H1 (cell line): ENCODE measurements at regions not wholly inside any gene's neighbourhood (a gene's known extent, or its start where the extent isn't known, plus 50 kb on each side); places are given as distances from the start of the nearest gene placed in this dataset.

ENCODE experiments used
- CTCF ChIA-PET: fragments of 300-600 bp; sonication (Branson Sonifier 250); formaldehyde crosslinking; loops from one replicate; lab custom pipeline; 2021; ENCODE audit not compliant: partially characterized antibody; lab: Charles Lee
- POLR2A ChIA-PET: fragments of 300-600 bp; sonication (Branson Sonifier 250); formaldehyde crosslinking; loops from one replicate; lab custom pipeline; 2021; ENCODE audit warnings: inconsistent platforms; ENCODE audit not compliant: partially characterized antibody; lab: Charles Lee
- DNase-seq, 2 experiments: peaks; one replicate each; pipeline versions ENCODE4 v3.0.0 to v3.0.0-alpha.2; 2010 to 2022; ENCODE audit warnings: low spot score in 2 of 2, low read depth in 1 of 2, mixed read lengths in 1 of 2
- FAIRE-seq: peaks from 2 replicates; lab custom pipeline; 2011; peaks lifted over from hg19 to GRCh38; lab: Jason Lieb, UNC
- H2AFZ ChIP-seq: 2 replicates; pipeline ENCODE4 v1.8.1; 2012; ENCODE audit warnings: low read length, inconsistent platforms
- H2AK5ac ChIP-seq: 2 replicates; pipeline ENCODE4 v1.6.1; 2013; ENCODE audit warnings: low read depth, low read length
- H2BK120ac ChIP-seq: replicated peaks from 2 replicates; pipeline ENCODE3; 2013; ENCODE audit warnings: low read depth, low read length, inconsistent platforms
- H2BK12ac ChIP-seq: 2 replicates; pipeline ENCODE4 v1.6.1; 2013; ENCODE audit warnings: low read depth, low read length
- H2BK15ac ChIP-seq: 2 replicates; pipeline ENCODE4 v1.6.1; 2013; ENCODE audit warnings: low read length
- H2BK20ac ChIP-seq: 2 replicates; pipeline ENCODE4 v1.6.1; 2013; ENCODE audit warnings: low read length
- H2BK5ac ChIP-seq: 2 replicates; pipeline ENCODE4 v1.6.1; 2013; ENCODE audit warnings: low read depth, low read length
- H3K14ac ChIP-seq: 2 replicates; pipeline ENCODE4 v1.6.1; 2013; ENCODE audit warnings: inconsistent platforms; ENCODE audit not compliant: insufficient read length
- H3K18ac ChIP-seq: 2 replicates; pipeline ENCODE4 v1.6.1; 2013; ENCODE audit warnings: low read length; ENCODE audit errors: extremely low read depth
- H3K23ac ChIP-seq: 2 replicates; pipeline ENCODE4 v1.6.1; 2013; ENCODE audit warnings: inconsistent platforms; ENCODE audit not compliant: insufficient read length
- H3K23me2 ChIP-seq: 2 replicates; pipeline ENCODE4 v1.6.1; 2013; ENCODE audit warnings: low read depth, low read length
- H3K27ac ChIP-seq: 2 replicates; pipeline ENCODE4 v1.6.1; 2011; ENCODE audit warnings: low read depth, low read length, inconsistent platforms
- H3K27me3 ChIP-seq, 4 experiments: replicated peaks in 1 of 4; 1 replicate in 1 of 4; 2 replicates in 3 of 4; pipeline versions ENCODE4 v1.6.1 to v1.8.1; 2011 to 2013; ENCODE audit warnings: low read length in 3 of 4, mild to moderate bottlenecking in 3 of 4, inconsistent platforms in 2 of 4, mixed read lengths in 2 of 4, moderate library complexity in 1 of 4; ENCODE audit not compliant: control insufficient read depth in 3 of 4, insufficient read depth in 3 of 4; ENCODE audit errors: extremely low read depth in 1 of 4
- H3K36me3 ChIP-seq, 4 experiments: 2 replicates each; pipeline versions ENCODE4 v1.6.1 to v1.8.1; 2011 to 2013; ENCODE audit warnings: mild to moderate bottlenecking in 4 of 4, low read length in 3 of 4, moderate library complexity in 2 of 4, control low read depth in 1 of 4, inconsistent platforms in 1 of 4; ENCODE audit not compliant: insufficient read depth in 4 of 4, control insufficient read depth in 2 of 4
- H3K4ac ChIP-seq: replicated peaks from 2 replicates; pipeline ENCODE3; 2013; ENCODE audit warnings: low read length, low read depth, mixed read lengths, inconsistent platforms; ENCODE audit not compliant: insufficient read length
- H3K4me1 ChIP-seq, 4 experiments: replicated peaks in 1 of 4; 1 replicate in 1 of 4; 2 replicates in 3 of 4; pipeline versions ENCODE4 v1.6.1 to v1.8.1; 2011 to 2013; ENCODE audit warnings: low read length in 3 of 4, inconsistent platforms in 2 of 4, mixed read lengths in 1 of 4; ENCODE audit not compliant: insufficient read depth in 4 of 4, control insufficient read depth in 3 of 4
- H3K4me2 ChIP-seq, 2 experiments: 2 replicates each; pipeline versions ENCODE4 v1.6.1 to v1.8.1; 2011 to 2013; ENCODE audit warnings: low read depth in 2 of 2, low read length in 2 of 2, control low read depth in 1 of 2, inconsistent platforms in 1 of 2, mild to moderate bottlenecking in 1 of 2; ENCODE audit not compliant: insufficient read depth in 1 of 2
- H3K4me3 ChIP-seq, 4 experiments: fragments of 200-600, 300-600 bp in 1 of 4; sonication (generic), shearing (Covaris generic), sonication (Bioruptor Twin) in 1 of 4; 2 replicates each; pipeline versions ENCODE4 v1.5.1 to v1.8.1; 2011 to 2016; ENCODE audit warnings: low read length in 4 of 4, low read depth in 3 of 4, control low read depth in 2 of 4, inconsistent platforms in 2 of 4, mild to moderate bottlenecking in 2 of 4, mixed read lengths in 1 of 4, moderate library complexity in 1 of 4; ENCODE audit not compliant: insufficient read depth in 2 of 4; ENCODE audit errors: extremely low read depth in 1 of 4
- H3K56ac ChIP-seq: replicated peaks from 2 replicates; pipeline ENCODE3; 2013; ENCODE audit warnings: low read depth, mild to moderate bottlenecking, mixed read lengths, low read length, inconsistent platforms; ENCODE audit not compliant: insufficient read length
- H3K79me1 ChIP-seq: 2 replicates; pipeline ENCODE4 v1.6.1; 2013; ENCODE audit warnings: low read depth, low read length, control low read depth
- H3K79me2 ChIP-seq, 2 experiments: 2 replicates each; pipeline versions ENCODE4 v1.6.1 to v1.8.1; 2012 to 2013; ENCODE audit warnings: low read length in 2 of 2, mild to moderate bottlenecking in 2 of 2, inconsistent platforms in 1 of 2; ENCODE audit not compliant: insufficient read depth in 2 of 2, control insufficient read depth in 1 of 2
- H3K9ac ChIP-seq, 4 experiments: replicated peaks in 1 of 4; 1 replicate in 1 of 4; 2 replicates in 3 of 4; pipeline versions ENCODE4 v1.6.1 to v1.8.1; 2011 to 2013; ENCODE audit warnings: low read depth in 3 of 4, low read length in 3 of 4, control low read depth in 2 of 4, mild to moderate bottlenecking in 2 of 4, moderate library complexity in 2 of 4, inconsistent platforms in 1 of 4; ENCODE audit errors: extremely low read depth in 1 of 4
- H3K9me3 ChIP-seq, 2 experiments: 2 replicates each; pipeline versions ENCODE4 v1.6.1 to v1.8.1; 2012 to 2013; ENCODE audit warnings: mild to moderate bottlenecking in 2 of 2, moderate library complexity in 2 of 2, control low read depth in 1 of 2, inconsistent platforms in 1 of 2, low read depth in 1 of 2, low read length in 1 of 2, mixed read lengths in 1 of 2; ENCODE audit not compliant: insufficient read depth in 2 of 2
- H4K20me1 ChIP-seq, 2 experiments: replicated peaks in 1 of 2; 2 replicates each; pipeline versions ENCODE3 to v1.8.1; 2011 to 2013; ENCODE audit warnings: inconsistent platforms in 2 of 2, low read length in 2 of 2, mild to moderate bottlenecking in 1 of 2; ENCODE audit not compliant: insufficient read depth in 2 of 2, control insufficient read depth in 1 of 2
- H4K5ac ChIP-seq: 2 replicates; pipeline ENCODE4 v1.6.1; 2013; ENCODE audit warnings: low read length, low read depth, mixed read lengths, inconsistent platforms; ENCODE audit not compliant: insufficient read length
- H4K8ac ChIP-seq: 2 replicates; pipeline ENCODE4 v1.8.0; 2013; ENCODE audit warnings: mild to moderate bottlenecking, moderate library complexity, low read length, inconsistent platforms; ENCODE audit not compliant: insufficient read depth; ENCODE audit errors: extremely low read depth
- H4K91ac ChIP-seq: replicated peaks from 2 replicates; pipeline ENCODE3; 2013; ENCODE audit warnings: low read length, mixed read lengths, inconsistent platforms; ENCODE audit not compliant: insufficient read length
- CBX5 ChIP-seq: fragments of 300-800, 300-1000 bp; sonication (generic); IDR thresholded peaks from 2 replicates; pipeline ENCODE4 v1.7.1; 2016; ENCODE audit warnings: antibody characterized with exemption, low read length, low read depth
- CEBPB ChIP-seq: IDR thresholded peaks from 2 replicates; pipeline ENCODE4 v1.6.1; 2012; ENCODE audit warnings: low read depth, low read length
- CTCF ChIP-seq, 3 experiments: IDR thresholded peaks; 1 replicate in 2 of 3; 2 replicates in 1 of 3; pipeline versions ENCODE4 v1.5.1 to v1.6.1; 2011; ENCODE audit warnings: low read length in 3 of 3, mild to moderate bottlenecking in 3 of 3, inconsistent platforms in 2 of 3, low read depth in 1 of 3, moderate library complexity in 1 of 3; ENCODE audit not compliant: insufficient read depth in 1 of 3; ENCODE audit errors: control extremely low read depth in 1 of 3
- GABPA ChIP-seq: IDR thresholded peaks from 2 replicates; pipeline ENCODE4 v1.6.1; 2011; ENCODE audit warnings: mild to moderate bottlenecking, low read length, moderate library complexity, borderline replicate concordance; ENCODE audit not compliant: insufficient read depth
- PHF8 ChIP-seq: fragments of 200-600 bp; sonication (generic); conservative IDR thresholded peaks from 2 replicates; pipeline ENCODE4 v1.7.1; 2012; ENCODE audit warnings: low read depth, mild to moderate bottlenecking, inconsistent platforms, low read length, moderate library complexity
- POLR2AphosphoS5 ChIP-seq: IDR thresholded peaks from 2 replicates; pipeline ENCODE4 v1.6.1; 2011; ENCODE audit warnings: low read depth, low read length
- POU5F1 ChIP-seq: IDR thresholded peaks from 2 replicates; pipeline ENCODE4 v1.6.1; 2011; ENCODE audit warnings: low read depth, mild to moderate bottlenecking, low read length, moderate library complexity
- RBBP5 ChIP-seq: IDR thresholded peaks from 2 replicates; pipeline ENCODE4 v1.7.1; 2012; ENCODE audit warnings: low read depth, mild to moderate bottlenecking, inconsistent platforms, low read length, moderate library complexity, borderline replicate concordance
- SIRT6 ChIP-seq: IDR thresholded peaks from one replicate; pipeline ENCODE4 v1.7.1; 2012; ENCODE audit warnings: low read length, inconsistent platforms
- SIX5 ChIP-seq: IDR thresholded peaks from 2 replicates; pipeline ENCODE4 v1.6.1; 2011; ENCODE audit warnings: mild to moderate bottlenecking, low read depth, low read length
- WGBS, 2 experiments: shearing (Covaris generic) in 1 of 2; methylation state at CpG; one replicate each; pipeline versions ENCODE4 v1.1.6 to v1.1.7; 2013 to 2015; ENCODE audit warnings: low lambda C conversion rate in 2 of 2, mixed read lengths in 2 of 2, inconsistent platforms in 1 of 2, low coverage in 1 of 2, missing lambda C conversion rate in 1 of 2; ENCODE audit not compliant: insufficient replicate concordance in 2 of 2, insufficient coverage in 1 of 2, insufficient read length in 1 of 2; ENCODE audit errors: extremely low coverage in 1 of 2, missing lambda C conversion rate in 1 of 2; 5-methylcytosine and 5-hydroxymethylcytosine counted together

- H2AFZ ChIP-seq = no peak overlapping the region
- no peak overlapping the region for H4K5ac ChIP-seq
- no peak for DNase-seq
- H2BK5ac ChIP-seq = no peak overlapping the region
- no peak overlapping the region for H3K18ac ChIP-seq
- POLR2A ChIA-PET = no interaction called here
- H3K27me3 ChIP-seq = no peaks in the 10 kb centered on the region; a peak in 1 of 7 replicates
- no peak overlapping the region for H3K4me3 ChIP-seq
- no peak overlapping the region for H3K56ac ChIP-seq
- H2BK120ac ChIP-seq = no peak overlapping the region
- H4K20me1 ChIP-seq = no peaks in the 10 kb centered on the region
- no peaks in the 10 kb centered on the region for H3K36me3 ChIP-seq
- no peak overlapping the region for H3K14ac ChIP-seq
- no peak overlapping the region for H2BK12ac ChIP-seq
- no peak for FAIRE-seq
- H2AK5ac ChIP-seq = no peak overlapping the region
- peaks cover 4% of the 10 kb centered on the region; the same call in 1 of the 2 replicates for H3K23me2 ChIP-seq
- no peaks in the 10 kb centered on the region for H3K79me1 ChIP-seq
- CTCF ChIA-PET = interaction anchor here (1.1 to 1.4 kb wide), 2 partner anchors 63 to 98 kb away, joined by 3 read pairs; no protein-coding TSS in a partner anchor
- H3K79me2 ChIP-seq = no peaks in the 10 kb centered on the region
- H2BK15ac ChIP-seq = no peak overlapping the region
- no peak overlapping the region for H3K9ac ChIP-seq
- no peaks in the 10 kb centered on the region for H3K9me3 ChIP-seq
- H3K4ac ChIP-seq = no peak overlapping the region
- no peak overlapping the region for H2BK20ac ChIP-seq
- H4K91ac ChIP-seq = no peak overlapping the region
- no peak overlapping the region for H3K23ac ChIP-seq
- H3K4me1 ChIP-seq = no peaks in the 10 kb centered on the region
- 78% methylated on average over 5 of the region's 5 CpGs; no CpG with 5 or more reads in 1 of the 2 experiments for WGBS, 2 experiments
- no peak overlapping the region for H3K27ac ChIP-seq
- H3K4me2 ChIP-seq = no peak overlapping the region
- H4K8ac ChIP-seq = no peak overlapping the region
- TF ChIP-seq RBBP5 (no peak), SIRT6 (no peak), PHF8 (no peak), CTCF (IDR thresholded peaks at IDR 0.05; ENCODE audit: control extremely low read depth in 1 of 3, insufficient read depth in 1 of 3, low read depth in 1 of 3, low read length in 3 of 3) (no peak), CEBPB (no peak), CBX5 (no peak), SIX5 (no peak), GABPA (no peak), POLR2AphosphoS5 (no peak), POU5F1 (no peak)
Observed at GRCh38 chr22:48846200-48846599, 981.5 kb downstream of the BRD1 start.
